Stimulated activated CD4-positive, alpha-beta T cell treated with anti-CD3 and anti-CD28 coated beads, Interleukin-2, amount 100 ng/mL, for 24 hours (primary cell): ENCODE measurements at regions not wholly inside any gene's neighbourhood (a gene's known extent, or its start where the extent isn't known, plus 50 kb on each side); places are given as distances from the start of the nearest gene placed in this dataset.
A peak's percentile ranks its signal among the peaks of the same experiment; 100 is the strongest.
"Not testable (repeated sequence)": the region's sequence is repeated elsewhere in the genome, so short reads cannot be mapped to it uniquely, and the experiment has no call there.

Experiments used
- DNase-seq, 2 donors: peaks; one replicate each; pipeline ENCODE4 v3.0.0-alpha.2; 2020

DNA sequence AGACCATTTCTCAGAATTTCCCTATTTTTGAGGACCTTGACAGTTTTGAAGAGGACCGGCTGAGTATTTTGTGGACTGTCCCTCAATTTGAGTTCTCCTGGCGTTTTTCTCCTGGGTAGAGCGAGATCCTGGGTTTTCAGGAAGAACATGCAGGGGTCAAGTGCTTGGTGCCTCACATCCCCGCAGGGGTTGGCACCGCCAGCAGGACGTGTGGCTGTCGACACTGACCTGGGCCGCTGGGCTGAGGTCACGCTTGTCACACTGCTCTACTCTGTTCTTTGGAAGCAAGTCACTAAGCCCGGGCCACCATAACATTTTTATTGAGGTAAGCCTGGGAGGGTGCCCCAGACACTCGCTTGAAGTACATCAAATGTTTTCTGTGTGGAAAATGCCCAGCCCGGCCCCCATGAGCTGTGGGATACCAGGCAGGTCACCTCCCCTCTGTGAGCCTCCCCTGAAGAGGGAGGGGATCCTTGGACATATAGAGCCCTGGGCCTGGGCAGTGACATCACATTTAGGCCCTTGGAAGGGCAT is 112.0 kb downstream of the NPIPB11 start:
- DNase-seq, result not testable (repeated sequence)

DNA sequence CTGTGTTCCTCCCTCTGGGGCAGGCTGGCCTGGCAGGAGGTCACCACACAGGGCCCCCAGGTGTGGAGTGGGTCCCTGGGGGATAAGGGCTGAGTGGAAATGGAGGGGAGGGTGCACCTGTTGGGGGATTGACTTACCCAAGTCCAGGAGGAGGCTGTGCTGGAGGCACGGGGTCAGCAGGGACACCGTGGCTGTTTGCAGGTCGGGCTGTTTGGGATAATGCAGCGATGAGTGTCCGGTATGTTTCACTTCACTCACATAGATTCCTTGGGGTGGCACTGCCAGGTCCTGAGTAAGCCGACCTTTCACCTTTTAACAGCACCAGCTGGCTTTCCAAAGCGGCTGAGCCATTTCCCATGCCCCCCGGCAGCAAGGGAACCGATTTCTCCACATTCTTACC is 113.0 kb downstream of the NPIPB11 start:
- not testable (repeated sequence) for DNase-seq

DNA sequence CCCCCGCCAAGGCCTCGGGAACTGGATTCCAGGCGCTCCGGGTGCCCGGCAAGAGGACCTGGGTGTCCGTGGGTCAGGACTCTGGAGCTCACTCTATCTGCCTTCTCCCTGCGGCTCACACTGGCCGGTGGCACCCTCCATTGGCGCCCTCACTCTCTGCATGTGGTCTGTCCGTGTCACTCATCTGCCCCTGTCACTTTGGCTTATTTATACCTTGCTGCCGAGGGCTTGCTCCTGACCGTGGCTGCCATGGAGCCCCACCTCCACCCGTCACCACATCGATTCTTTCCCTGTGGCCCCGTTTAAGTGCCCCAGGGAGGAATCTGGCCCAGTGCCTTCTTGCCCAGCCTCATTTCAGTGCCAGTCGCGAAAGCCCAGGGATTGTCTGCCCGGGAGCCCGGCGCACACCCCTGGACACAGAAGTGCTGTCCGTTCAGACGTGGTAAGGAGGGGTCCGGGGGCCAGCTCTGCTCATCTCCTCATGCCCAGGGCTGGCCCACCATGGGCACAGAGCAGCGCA is 113.5 kb downstream of the NPIPB11 start:
- DNase-seq, result not testable (repeated sequence)

DNA sequence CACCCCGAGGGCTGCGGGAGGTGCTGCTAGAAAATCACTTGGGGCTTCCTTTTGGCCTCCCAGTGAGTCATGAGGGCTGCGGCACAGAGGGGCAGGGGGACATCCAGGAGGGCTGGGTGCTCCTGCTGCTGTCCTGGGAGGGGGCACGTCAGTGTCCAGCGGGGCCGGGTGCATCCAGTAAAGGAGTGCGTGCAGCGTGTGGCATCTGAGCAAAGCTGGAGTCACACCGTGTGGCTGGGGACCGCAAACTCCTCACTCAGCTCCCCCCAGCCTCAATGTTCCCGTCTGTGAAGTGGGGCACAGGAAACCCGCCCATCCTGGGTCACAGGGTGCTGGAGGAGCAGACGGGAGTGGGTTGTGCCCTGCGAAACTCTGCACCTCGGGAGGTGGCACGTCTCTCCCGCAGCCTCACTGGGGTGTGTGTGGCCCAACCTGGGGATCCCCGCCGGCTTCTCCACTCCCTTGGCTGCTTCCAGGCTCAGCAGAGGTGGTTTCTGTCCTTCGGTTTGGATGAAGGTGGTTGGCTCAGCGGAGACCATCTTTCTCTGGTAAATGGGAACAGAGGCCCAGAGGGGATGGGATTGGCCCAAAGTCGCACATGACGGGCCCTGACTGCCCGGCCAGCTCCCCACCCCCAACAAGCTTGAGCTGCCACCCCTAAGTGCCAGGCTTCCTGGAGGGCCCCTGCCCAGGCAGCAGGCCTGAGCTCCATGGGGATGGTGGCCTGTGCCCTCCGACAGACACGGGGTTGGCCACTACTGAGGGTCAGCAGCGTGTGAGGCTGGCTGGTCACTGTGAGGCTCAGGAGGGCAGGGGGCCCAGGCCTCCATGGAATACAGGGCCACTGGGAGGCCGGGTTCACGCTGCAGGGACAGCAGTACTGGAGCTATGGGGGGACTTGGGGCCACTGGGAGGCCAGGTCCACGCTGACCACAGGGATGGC is 114.9 kb downstream of the NPIPB11 start:
- DNase-seq, result not testable (repeated sequence)

DNA sequence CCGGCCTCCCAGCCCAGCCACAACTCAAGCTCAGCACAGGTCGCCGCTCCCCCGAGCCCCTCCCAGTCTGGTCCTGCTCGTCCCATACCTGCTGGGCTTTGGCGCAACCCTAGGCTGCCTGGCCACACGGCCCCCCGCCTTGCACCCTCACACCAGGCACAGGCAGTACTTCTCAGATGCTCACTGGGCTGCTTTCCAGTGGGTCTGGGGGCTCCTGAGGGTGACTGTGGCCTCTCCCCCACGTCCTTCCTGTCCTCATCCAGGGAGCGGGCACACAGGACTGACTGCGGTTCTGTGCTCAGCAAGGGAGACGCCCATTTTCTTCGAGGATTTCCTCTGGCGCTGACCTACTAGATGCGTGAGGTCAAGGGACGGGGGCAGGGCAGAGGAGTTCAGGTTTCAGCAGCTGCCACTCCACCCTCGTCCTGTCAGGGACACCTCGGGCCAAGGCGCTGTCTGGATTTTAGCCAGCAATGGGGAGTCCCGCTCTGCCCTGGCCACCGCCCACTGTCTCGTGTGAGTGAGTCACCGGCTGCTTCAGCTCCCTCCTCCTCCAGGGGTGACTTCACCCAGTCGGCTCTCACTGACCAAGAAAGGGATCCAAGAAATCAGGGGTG is 115.8 kb downstream of the NPIPB11 start:
- DNase-seq, result peak; percentile 62 to 66

DNA sequence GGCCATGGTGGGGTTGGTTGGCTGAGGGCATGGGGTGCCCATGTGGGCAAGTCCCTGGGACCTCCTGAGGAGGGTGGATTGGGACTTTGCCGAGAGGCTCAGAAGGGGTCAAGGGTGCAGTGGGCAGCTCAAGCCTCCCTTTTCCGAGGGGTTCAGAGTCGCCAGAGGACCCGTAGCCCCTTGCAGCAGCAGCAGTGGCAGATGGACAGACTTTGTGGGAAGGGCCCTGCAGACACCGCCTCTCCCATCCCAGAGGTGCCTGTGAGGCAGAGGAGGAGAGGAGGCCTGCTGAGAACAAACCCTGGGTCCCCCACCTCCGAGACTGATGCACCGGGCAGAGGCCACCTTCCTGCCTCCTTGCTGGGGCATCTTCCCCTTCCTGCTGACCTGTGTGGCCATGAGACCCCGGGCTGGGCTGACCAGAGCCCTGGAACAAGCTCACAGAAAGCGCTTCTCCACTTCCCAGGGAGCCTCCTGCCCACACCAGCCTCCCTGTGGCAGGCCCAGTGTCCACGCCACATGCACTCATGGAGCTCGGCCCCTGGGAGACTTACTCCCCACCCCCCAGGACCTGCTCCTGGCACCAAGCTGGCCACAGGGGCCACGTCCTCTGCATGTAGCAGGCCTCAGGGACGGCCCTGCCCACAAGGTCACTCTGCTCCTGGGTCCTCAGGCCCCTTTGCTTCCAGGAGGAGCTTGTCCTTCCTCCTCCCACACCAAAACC is 116.8 kb downstream of the NPIPB11 start:
- not testable (repeated sequence) for DNase-seq

DNA sequence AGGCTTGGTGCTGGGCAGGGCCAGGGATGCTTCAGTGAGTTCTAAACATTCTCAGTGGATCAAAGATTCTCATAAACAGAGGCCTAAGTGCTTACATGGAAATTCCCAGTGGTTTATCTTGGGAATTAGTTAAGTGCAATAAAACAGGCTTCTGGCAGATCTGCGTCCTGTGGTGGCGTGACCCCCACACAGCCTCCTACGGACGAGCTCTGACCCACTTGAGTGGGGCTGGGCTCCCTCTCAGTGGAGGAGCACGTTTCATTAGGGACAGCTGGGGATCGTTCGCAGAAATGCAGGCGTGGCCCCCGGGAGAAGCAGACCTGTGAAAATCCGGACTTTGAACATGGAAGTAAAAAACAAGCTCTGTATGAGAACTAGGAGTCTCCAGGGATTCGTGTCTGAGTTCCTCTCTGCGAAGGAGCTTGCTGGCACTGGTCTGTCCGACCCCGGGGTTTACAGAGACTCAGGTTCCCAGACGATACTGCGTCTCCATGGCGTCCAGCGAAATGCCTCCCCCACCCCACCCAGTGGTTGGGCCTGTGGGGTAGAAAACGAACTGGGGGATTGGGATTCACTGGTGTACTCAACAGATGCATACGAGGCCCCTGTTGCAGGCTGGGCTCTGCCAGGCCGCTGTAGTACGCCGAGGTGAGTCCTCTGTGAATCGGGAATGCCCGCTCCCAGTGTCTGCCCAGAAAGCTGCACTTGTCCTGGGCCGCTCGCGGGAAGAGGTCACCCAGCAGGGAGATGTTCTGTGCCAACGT is 117.6 kb downstream of the NPIPB11 start:
- DNase-seq, result not testable (repeated sequence)

DNA sequence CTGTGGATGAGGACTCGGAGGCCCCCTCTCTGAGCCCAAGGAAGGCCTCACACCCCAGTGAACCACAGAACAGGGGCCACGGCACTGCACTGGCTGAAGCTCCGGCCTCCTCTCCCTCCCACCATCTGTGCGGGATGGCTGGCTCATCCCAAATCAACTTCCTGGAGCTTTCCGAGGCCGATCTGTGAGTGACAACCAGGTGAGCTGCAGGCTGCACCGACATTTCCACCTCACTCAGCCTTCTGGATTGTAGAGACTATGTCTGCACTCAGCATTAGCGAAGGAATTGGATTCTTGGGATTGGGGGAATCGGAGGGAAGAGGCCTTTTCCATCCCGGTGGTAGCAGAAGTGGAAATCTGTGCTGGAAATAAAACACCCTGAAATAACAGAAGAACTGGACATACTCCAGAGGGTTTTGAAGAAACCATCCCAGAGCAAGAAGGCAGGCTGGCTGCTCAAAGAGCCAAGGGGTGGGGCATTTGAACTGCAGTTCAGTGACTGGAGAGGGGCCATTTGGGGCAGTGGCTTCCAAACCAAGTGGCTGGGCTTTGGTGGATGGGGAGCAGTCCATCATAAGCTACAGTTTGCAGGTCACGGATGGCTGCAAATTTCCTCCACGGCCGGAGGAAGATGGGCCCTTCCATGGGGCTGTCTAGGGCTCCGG is 118.5 kb downstream of the NPIPB11 start:
- DNase-seq, result not testable (repeated sequence)

DNA sequence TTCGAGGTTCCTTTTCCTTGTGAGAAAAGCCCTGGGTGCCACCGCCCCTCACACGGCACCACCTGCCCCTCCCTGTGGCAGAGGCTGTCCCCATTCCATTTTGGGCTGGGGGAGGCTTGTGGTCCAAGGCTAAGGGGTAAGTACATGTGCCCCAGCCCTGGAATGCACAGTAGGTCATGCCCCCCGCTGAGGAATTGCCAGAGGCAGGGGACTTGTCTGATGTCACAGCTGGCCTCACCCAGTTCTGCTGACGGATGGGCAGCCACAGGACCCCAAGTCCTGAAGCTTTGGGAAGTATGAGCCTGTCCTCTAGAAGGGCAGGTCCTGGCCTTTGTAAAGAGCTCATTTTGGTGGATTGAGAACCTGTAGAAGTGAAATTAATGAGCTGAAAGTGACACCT is 119.3 kb downstream of the NPIPB11 start:
- DNase-seq, result not testable (repeated sequence)

DNA sequence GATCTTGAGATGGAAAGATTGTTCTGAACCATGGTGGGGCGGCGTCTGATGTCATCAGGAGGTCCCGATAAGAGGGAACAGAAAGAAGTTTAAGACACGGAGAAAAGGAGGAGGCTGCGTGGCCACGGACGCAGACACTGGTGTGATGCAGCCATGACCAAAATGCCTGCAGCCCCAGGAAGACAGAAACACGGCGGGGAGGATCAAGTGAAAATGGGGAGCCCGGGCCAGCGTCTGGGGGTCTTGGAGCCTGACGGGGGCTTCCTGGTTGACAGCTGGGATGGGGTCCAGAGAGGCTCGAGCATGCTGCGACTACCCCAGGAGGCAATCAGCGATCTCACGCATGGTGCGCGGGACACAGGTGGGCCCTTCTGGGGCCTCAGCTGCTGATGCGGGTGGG is 119.7 kb downstream of the NPIPB11 start:
- DNase-seq, result not testable (repeated sequence)

DNA sequence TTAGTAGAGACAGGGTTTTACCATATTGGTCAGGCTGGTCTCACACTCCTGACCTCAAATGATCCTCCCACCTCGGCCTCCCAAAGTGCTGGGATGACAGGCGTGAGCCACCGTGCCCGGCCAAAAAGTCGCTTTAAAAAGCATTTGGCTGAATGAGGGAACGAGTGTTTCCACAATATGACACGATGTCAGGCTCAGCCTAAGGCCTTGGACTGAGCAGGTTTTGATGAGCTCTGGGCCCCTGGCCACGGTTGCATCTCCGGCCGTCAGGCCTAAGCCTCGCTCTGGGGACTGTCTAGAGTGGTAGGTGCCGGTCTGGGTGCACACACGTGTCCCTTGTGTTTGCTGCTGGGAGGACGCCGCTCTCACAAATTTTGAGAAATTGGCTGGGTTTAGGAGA is 120.3 kb downstream of the NPIPB11 start:
- not testable (repeated sequence) for DNase-seq

DNA sequence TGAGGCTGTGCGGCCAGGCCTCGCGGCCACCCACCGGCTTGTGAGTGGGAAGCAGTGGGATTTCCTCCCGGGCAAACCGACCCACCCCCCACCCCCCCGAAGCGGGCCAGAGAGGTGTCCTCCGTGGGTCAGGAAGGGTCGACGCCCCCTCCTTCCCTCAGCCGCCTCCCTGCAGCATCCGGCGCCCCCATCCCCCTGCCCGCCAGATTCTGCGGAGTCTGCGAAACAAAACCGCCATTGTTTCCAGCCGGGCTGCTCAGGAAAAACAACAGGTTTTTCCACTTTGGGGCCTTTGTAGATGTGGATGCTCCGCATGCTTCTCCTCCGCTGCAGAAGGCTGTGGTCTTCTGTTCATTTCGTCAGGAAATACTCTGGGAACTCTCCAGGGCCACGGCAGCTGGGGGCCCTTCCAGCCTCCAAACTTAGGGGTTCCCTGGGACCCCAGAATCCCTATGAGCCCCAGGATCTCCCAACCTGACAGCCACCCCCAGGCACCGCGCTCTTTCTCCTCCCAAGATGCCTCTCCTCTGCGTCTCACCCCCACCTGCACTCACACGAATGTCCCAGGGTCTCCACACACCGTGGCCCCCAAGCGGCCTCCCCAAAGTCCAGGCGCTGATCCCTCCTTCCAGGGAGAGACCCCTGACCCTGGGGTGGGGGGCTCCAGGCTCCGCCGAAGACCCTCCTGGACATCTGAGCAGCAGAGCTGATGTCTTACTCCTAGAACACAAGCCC is 121.2 kb downstream of the NPIPB11 start:
- peak in 1 of 2 donors; percentile 20 for DNase-seq

DNA sequence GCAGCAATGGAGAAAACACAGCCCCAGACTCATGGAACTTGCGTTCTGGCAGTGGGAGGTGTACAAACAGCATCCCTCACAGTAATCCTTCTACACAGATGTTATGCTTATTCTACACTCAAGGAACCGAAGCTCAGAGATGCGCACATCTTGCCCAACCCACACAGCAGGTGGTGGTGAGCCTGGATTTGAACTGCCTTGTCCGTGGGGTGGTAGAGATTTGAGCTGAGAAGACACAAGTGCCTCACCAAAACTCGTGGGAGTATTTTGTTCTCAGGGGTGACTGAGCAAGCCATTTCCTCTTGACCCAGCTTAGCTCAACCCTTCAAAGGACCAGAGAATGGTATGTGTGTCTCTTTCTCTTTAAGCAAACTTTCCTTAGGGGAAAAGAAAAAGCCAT is 121.8 kb downstream of the NPIPB11 start:
- DNase-seq, result not testable (repeated sequence)

DNA sequence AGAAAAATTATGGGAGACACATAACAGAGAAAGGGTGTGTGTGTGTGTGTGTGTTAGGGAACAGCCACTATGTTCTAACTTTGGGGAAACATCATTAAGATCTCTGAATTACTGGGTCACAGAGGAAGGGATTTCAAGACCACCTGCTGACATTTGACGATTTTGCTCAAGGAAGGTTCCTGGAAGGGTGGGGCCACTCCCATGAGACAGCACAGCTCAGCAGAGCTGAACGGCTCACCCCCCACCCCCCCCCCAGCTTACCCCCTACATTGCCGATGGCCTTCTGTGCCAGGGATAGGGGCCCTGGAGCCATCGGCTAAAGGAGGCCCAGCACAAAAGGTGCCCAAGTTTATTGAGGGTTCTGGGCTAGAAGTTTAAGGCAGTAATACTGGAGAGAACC is 122.4 kb downstream of the NPIPB11 start:
- not testable (repeated sequence) for DNase-seq

DNA sequence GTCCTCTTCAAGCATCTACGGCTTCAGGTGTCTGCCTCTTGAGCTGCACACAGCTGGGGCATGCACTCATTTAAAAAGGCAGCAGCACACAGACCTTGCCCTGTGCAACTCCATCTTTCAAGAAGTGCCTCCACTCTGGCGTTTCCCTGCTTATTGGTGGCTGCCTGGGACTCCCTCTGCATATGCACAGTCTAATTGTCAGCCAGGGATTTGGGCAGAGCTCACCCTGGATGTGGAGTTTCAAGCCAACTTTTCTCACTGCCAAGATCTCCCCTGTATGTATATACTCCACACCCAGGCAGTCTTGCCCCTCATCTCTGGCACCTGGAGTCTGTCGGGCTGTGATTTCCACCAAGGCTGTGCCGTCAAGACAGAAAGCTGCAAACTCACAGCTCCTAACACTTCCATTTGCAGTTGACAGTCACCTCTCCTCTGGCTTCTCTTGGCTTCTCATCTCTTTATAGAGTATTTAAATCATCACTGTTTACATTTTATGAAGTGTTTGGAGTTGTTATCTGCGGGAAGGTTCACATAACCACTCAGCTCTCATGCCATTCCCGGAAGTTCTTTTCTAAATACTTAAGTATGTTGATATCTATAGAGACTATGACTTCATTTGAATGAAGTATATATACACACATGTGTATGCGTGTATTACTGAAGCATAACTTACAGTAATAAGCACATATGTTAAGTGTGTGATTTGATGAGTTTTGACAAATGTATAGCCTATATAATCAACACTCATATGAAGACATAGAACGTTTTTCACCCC is 128.2 kb downstream of the NPIPB11 start:
- DNase-seq, result not testable (repeated sequence)

DNA sequence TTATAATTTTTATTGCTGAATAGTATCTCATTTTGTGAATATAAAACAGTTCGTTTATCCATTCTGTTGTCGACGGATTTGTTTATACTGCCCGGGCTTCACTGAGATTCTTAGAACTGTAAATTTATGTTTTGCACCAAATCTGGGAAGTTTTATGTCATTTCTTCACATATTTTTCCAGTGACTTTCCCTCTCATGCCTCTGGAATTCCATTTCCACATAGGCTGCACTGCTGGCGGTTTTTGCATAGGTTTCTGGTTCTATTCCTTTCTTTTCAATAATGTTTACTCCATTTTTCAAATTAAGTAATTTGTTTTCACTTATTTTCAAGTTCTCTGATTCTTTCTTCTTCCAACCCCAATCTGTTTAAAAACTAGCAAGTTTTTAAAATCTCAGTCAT is 130.1 kb downstream of the NPIPB11 start:
- not testable (repeated sequence) for DNase-seq

DNA sequence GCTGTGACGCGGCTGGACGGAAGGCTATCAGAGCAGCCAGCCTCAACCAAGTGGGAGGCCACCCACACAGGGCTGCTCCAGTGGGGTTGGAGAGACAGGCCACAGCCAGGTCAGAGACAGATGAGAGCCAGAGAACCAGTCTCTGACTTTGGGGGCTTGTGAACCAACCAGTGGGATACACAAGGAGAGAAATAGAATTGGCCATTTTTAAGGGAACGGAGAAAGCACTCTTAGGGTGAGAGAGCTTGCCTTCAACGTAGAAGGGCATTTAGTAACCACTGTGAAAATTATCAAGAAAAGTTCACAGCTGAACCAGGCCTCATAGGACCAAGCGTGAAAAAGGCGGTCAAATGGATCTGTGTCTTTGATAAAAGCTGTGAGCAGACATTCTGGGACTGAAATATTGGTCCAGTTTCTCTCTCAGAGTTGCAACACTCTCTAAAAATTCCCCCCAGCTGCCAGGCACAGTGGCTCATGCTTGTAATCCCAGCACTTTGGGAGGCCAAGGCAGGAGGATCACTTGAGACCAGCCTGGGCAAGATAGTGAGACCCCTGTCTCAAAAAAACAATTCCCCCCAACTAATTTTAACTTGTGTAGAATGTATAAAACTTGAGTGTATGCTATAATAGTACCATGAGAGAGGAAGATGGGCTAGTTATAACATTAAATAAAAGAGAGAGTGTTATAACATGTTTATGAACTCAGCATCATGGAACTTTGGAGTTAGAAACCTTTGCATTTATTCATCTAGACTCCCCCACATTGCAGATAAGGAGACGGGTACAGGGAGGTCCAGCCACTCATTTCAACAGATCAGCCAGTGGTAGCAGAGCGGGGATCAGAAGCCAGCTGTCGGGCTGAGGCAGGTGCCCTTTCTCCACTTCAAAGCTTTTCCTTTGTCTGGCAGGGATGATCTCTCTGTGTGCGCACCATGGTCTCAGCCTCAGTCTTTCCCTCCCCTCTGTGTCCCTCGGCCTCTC is 132.2 kb downstream of the NPIPB11 start:
- not testable (repeated sequence) for DNase-seq

DNA sequence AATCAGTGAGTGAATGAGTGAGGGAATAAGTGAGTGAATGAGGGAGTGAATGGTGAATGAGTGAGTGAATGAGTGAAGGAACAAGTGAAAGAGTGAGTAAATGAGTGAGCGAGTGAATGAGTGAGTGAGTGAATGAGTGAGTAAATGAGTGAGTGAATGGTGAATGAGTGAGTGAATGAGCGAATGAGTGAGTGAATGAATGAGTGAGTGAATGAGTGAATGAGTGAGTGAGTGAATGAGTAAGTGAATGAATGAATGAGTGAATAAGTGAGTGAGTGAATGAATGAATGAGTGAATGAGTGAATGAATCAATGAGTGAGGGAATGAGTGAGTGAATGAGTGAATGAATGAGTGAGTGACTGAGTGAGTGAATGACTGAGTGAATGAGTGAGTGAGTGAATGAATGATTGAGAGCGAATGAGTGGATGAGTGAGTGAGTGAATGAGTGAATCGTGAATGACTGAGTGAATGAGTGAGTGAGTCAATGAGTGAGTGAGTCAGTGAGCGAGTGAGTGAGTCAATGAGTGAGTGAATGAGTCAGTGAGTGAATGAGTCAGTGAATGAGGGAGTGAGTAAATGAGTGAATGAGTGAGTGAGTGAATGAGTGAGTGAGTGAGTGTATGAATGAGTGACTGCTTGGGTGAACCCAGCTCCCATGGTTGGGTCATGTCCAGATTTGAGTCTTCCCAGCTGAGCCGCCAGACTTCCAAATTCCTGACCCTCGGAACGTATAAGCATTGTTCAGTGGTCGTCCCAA is 133.0 kb downstream of the NPIPB11 start:
- DNase-seq, result not testable (repeated sequence)
